ENCODE measurements at regions not wholly inside any gene's neighbourhood (a gene's known extent, or its start where the extent isn't known, plus 50 kb on each side); places are given as distances from the start of the nearest gene placed in this dataset.

DNA sequence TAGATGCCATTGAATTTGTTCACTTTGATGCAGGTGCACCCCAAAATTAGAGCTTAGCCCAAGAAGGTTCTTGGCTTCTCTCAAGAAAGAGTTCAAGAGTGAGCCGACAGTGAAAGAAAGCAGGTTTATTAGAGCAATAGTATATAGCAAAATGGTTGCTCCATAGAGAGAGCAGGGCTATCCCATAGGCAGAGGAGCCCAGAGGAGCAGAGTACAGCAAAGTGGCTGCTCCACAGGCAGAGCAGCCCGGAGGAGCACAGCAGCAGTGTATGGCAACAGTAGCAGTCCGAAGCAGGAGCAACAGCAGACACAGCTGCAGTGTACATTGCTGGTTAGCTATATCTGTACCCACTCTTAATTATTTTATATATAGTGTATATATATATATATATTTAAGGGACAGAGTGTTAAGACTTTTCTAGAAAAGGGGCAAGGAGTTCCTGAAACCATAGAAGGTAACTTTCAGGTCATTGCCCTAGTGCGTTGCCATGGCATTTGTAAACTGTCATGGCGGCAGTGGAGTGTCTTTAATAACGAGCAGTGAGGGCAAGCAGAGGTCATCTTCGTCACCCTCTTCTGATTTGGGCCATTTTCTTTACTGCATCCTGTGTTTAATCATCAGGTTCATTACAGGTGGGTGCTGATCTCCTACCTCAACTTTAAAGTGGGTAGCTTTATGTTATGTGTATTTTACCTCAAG, 222.7 kb downstream of the CYB561 start:
- TF ChIP-seq, protein P1, sequence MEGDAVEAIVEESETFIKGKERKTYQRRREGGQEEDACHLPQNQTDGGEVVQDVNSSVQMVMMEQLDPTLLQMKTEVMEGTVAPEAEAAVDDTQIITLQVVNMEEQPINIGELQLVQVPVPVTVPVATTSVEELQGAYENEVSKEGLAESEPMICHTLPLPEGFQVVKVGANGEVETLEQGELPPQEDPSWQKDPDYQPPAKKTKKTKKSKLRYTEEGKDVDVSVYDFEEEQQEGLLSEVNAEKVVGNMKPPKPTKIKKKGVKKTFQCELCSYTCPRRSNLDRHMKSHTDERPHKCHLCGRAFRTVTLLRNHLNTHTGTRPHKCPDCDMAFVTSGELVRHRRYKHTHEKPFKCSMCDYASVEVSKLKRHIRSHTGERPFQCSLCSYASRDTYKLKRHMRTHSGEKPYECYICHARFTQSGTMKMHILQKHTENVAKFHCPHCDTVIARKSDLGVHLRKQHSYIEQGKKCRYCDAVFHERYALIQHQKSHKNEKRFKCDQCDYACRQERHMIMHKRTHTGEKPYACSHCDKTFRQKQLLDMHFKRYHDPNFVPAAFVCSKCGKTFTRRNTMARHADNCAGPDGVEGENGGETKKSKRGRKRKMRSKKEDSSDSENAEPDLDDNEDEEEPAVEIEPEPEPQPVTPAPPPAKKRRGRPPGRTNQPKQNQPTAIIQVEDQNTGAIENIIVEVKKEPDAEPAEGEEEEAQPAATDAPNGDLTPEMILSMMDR (IDR thresholded peaks at IDR 0.05) = no peak
- no peak for TF ChIP-seq POLR2A (IDR thresholded peaks at IDR 0.05)
- no peak for TF ChIP-seq EP300 (IDR thresholded peaks at IDR 0.05)

Measured in ovary (tissue), 3 donors.